GM12891 (cell line): ENCODE measurements at regions not wholly inside any gene's neighbourhood (a gene's known extent, or its start where the extent isn't known, plus 50 kb on each side); places are given as distances from the start of the nearest gene placed in this dataset.

ENCODE experiments used
- POLR2AphosphoS5 ChIP-seq: IDR thresholded peaks from 2 replicates; pipeline ENCODE4 v1.6.1; 2011; ENCODE audit warnings: low read depth, low read length, control low read depth
- TAF1 ChIP-seq: IDR thresholded peaks from 2 replicates; pipeline ENCODE4 v1.6.1; 2011; ENCODE audit warnings: low read depth, low read length, control low read depth

DNA sequence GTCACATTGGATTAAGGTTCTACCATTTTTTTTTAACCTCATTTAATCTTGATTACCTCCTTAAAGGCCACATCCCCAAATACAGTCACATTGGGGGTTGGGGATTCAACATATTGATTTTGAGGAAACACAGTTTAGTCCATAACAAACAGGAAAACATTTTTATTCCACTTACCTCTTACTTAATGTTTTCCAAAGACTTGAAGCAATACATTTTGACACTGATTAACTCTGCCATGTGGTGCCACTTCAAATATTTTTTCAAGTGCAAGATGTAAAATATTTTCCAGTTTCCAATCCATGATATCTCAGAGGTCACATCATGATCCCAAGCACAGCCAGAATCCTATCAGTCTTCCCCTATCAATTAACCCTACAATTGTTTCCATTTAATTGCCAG, 548.0 kb downstream of the CSNK1G3 start:
- no peak for TF ChIP-seq POLR2AphosphoS5
- TF ChIP-seq TAF1, result no peak
